ENCODE measurements at regions not wholly inside any gene's neighbourhood (a gene's known extent, or its start where the extent isn't known, plus 50 kb on each side); places are given as distances from the start of the nearest gene placed in this dataset.
A peak's percentile ranks its signal among the peaks of the same experiment; 100 is the strongest.

GRCh38 chr11:96595011-96595410 is 205.2 kb downstream of the JRKL start:
- H3K4me1 ChIP-seq (replicated peaks; ENCODE audit: insufficient read depth), result no peaks in the 10 kb centered on the region
- H3K9me2 ChIP-seq (ENCODE audit: insufficient read depth), result no peaks in the 10 kb centered on the region
- H3K4me2 ChIP-seq, result no peak overlapping the region
- H3K9me3 ChIP-seq (ENCODE audit: insufficient read depth, low read depth), result no peaks in the 10 kb centered on the region
- H2AFZ ChIP-seq, result no peak overlapping the region
- no peaks in the 10 kb centered on the region for H3K27me3 ChIP-seq (ENCODE audit: insufficient read depth, low read depth)
- no TSS peak for BruUV-seq (replicated peaks)
- no peak overlapping the region for H3K27ac ChIP-seq
- POLR2A ChIA-PET (ENCODE audit: unreplicated experiment), result no interaction called here
- H3K79me2 ChIP-seq (ENCODE audit: low read depth), result no peaks in the 10 kb centered on the region
- DNase-seq, result no peak
- H3K36me3 ChIP-seq (ENCODE audit: low read depth), result no peaks in the 10 kb centered on the region
- intact Hi-C loops (cut with micrococcal nuclease; ENCODE audit: unreplicated experiment), result no loop called here
- no peaks in the 10 kb centered on the region for H4K20me1 ChIP-seq (ENCODE audit: insufficient read depth)
- CTCF ChIA-PET, result no interaction called here
- TF ChIP-seq CTCF (conservative IDR thresholded peaks at IDR 0.05) (no peak), EZH2 (IDR thresholded peaks at IDR 0.05; ENCODE audit: low read depth) (no peak)
- no peaks in the 10 kb centered on the region for H3F3A ChIP-seq (ENCODE audit: insufficient read depth, low read depth)
- no peak overlapping the region for H3K4me3 ChIP-seq

- intact Hi-C loops (cut with micrococcal nuclease; ENCODE audit: unreplicated experiment), result no loop called here
- no peak for TF ChIP-seq CTCF (conservative IDR thresholded peaks at IDR 0.05)
- no peak for TF ChIP-seq EZH2 (IDR thresholded peaks at IDR 0.05; ENCODE audit: low read depth)
- no peak overlapping the region for H3K4me3 ChIP-seq
- H2AFZ ChIP-seq, result peak overlapping the region; percentile 14; the same call in 1 of the 2 replicates
- no peaks in the 10 kb centered on the region for H3F3A ChIP-seq (ENCODE audit: insufficient read depth, low read depth)
- CTCF ChIA-PET, result no interaction called here
- no peak overlapping the region for H3K27ac ChIP-seq
- no peaks in the 10 kb centered on the region for H3K9me2 ChIP-seq (ENCODE audit: insufficient read depth)
- no peaks in the 10 kb centered on the region for H3K9me3 ChIP-seq (ENCODE audit: insufficient read depth, low read depth)
- BruUV-seq (replicated peaks), result no TSS peak
- POLR2A ChIA-PET (ENCODE audit: unreplicated experiment), result no interaction called here
- no peaks in the 10 kb centered on the region for H3K79me2 ChIP-seq (ENCODE audit: low read depth)
- H4K20me1 ChIP-seq (ENCODE audit: insufficient read depth), result no peaks in the 10 kb centered on the region
- no peaks in the 10 kb centered on the region for H3K4me1 ChIP-seq (replicated peaks; ENCODE audit: insufficient read depth)
- no peaks in the 10 kb centered on the region for H3K27me3 ChIP-seq (ENCODE audit: insufficient read depth, low read depth)
- H3K4me2 ChIP-seq, result no peak overlapping the region
- no peaks in the 10 kb centered on the region for H3K36me3 ChIP-seq (ENCODE audit: low read depth)
- DNase-seq, result peak in 1 of 2 experiments; percentile 37
Observed at GRCh38 chr11:96607864-96608558, 218.2 kb downstream of the JRKL start.

- POLR2A ChIA-PET (ENCODE audit: unreplicated experiment), result no interaction called here
- Histone ChIP-seq H4K20me1 (ENCODE audit: insufficient read depth) (no peaks in the 10 kb centered on the region), H3K4me1 (replicated peaks; ENCODE audit: insufficient read depth) (no peaks in the 10 kb centered on the region), H3K9me2 (ENCODE audit: insufficient read depth) (no peaks in the 10 kb centered on the region), H3K27ac (no peak overlapping the region), H3K9me3 (ENCODE audit: insufficient read depth, low read depth) (no peaks in the 10 kb centered on the region), H3K36me3 (ENCODE audit: low read depth) (no peaks in the 10 kb centered on the region), H2AFZ (no peak overlapping the region), H3F3A (ENCODE audit: insufficient read depth, low read depth) (no peaks in the 10 kb centered on the region), H3K4me2 (no peak overlapping the region), H3K79me2 (ENCODE audit: low read depth) (no peaks in the 10 kb centered on the region), H3K4me3 (no peak overlapping the region), H3K27me3 (ENCODE audit: insufficient read depth, low read depth) (no peaks in the 10 kb centered on the region)
- DNase-seq, result no peak
- no TSS peak for BruUV-seq (replicated peaks)
- TF ChIP-seq CTCF (conservative IDR thresholded peaks at IDR 0.05) (no peak), EZH2 (IDR thresholded peaks at IDR 0.05; ENCODE audit: low read depth) (no peak)
- CTCF ChIA-PET, result no interaction called here
- intact Hi-C loops (cut with micrococcal nuclease; ENCODE audit: unreplicated experiment), result no loop called here
Observed at GRCh38 chr11:96614101-96614500, 224.3 kb downstream of the JRKL start.

Measured in PC-9 (cell line).